GM12892 (cell line): ENCODE measurements at regions not wholly inside any gene's neighbourhood (a gene's known extent, or its start where the extent isn't known, plus 50 kb on each side); places are given as distances from the start of the nearest gene placed in this dataset.

Source experiments
- POLR2A ChIP-seq: IDR thresholded peaks from 2 replicates; pipeline ENCODE4 v1.6.1; 2011; ENCODE audit warnings: low read depth, low read length, control low read depth
- POLR2AphosphoS5 ChIP-seq: IDR thresholded peaks from 2 replicates; pipeline ENCODE4 v1.6.1; 2011; ENCODE audit warnings: low read depth, low read length, control low read depth
- TAF1 ChIP-seq: IDR thresholded peaks from 2 replicates; pipeline ENCODE4 v1.6.1; 2011; ENCODE audit warnings: low read depth, mild to moderate bottlenecking, control low read depth, low read length, borderline replicate concordance

GRCh38 chr10:111756217-111757061 lies 427.1 kb downstream of the GPAM start:
- TF ChIP-seq POLR2AphosphoS5 (no peak), POLR2A (no peak), TAF1 (no peak)
